ENCODE measurements at regions not wholly inside any gene's neighbourhood (a gene's known extent, or its start where the extent isn't known, plus 50 kb on each side); places are given as distances from the start of the nearest gene placed in this dataset.

GRCh38 chr18:4639628-4640310, 184.7 kb upstream of the DLGAP1 start:
- Histone ChIP-seq H3K27me3 (ENCODE audit: insufficient read depth, poor library complexity, severe bottlenecking) (no peaks in the 10 kb centered on the region), H3K27ac (ENCODE audit: poor library complexity, severe bottlenecking) (no peak overlapping the region), H3K4me3 (ENCODE audit: severe bottlenecking) (no peak overlapping the region), H3K4me1 (ENCODE audit: insufficient read depth, poor library complexity, severe bottlenecking) (no peaks in the 10 kb centered on the region), H3K36me3 (ENCODE audit: low read depth) (no peaks in the 10 kb centered on the region), H3K9me3 (ENCODE audit: severe bottlenecking) (no peaks in the 10 kb centered on the region)
- DNase-seq (ENCODE audit: low spot score) (no peak), ATAC-seq (ENCODE audit: low read depth) (no peak)
- TF ChIP-seq, protein P1, sequence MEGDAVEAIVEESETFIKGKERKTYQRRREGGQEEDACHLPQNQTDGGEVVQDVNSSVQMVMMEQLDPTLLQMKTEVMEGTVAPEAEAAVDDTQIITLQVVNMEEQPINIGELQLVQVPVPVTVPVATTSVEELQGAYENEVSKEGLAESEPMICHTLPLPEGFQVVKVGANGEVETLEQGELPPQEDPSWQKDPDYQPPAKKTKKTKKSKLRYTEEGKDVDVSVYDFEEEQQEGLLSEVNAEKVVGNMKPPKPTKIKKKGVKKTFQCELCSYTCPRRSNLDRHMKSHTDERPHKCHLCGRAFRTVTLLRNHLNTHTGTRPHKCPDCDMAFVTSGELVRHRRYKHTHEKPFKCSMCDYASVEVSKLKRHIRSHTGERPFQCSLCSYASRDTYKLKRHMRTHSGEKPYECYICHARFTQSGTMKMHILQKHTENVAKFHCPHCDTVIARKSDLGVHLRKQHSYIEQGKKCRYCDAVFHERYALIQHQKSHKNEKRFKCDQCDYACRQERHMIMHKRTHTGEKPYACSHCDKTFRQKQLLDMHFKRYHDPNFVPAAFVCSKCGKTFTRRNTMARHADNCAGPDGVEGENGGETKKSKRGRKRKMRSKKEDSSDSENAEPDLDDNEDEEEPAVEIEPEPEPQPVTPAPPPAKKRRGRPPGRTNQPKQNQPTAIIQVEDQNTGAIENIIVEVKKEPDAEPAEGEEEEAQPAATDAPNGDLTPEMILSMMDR (IDR thresholded peaks at IDR 0.05; ENCODE audit: poor library complexity, severe bottlenecking): no peak

DNA sequence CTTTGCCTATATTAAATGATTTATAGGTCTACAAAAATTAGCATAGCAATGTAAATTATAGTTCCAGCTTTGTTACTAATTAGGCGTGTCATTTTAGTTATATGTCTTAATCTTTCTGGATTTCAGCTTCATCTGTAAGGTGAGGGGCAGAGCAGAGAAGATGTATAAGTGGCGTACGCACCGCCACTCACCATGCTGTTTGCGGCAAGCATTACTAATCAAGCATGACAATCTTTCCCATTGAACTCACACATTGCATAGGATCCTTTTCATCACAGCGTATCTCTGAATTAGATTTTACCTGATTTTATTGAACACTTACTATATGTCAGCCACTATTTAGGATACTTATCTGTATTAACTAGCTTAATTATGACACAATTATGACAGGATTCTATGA, 183.6 kb upstream of the DLGAP1 start:
- no peaks in the 10 kb centered on the region for H3K27me3 ChIP-seq (ENCODE audit: insufficient read depth, poor library complexity, severe bottlenecking)
- H3K4me1 ChIP-seq (ENCODE audit: insufficient read depth, poor library complexity, severe bottlenecking): no peaks in the 10 kb centered on the region
- H3K9me3 ChIP-seq (ENCODE audit: severe bottlenecking): no peaks in the 10 kb centered on the region
- H3K36me3 ChIP-seq (ENCODE audit: low read depth): no peaks in the 10 kb centered on the region
- TF ChIP-seq, protein P1 (IDR thresholded peaks at IDR 0.05; ENCODE audit: poor library complexity, severe bottlenecking): no peak
- no peak overlapping the region for H3K4me3 ChIP-seq (ENCODE audit: severe bottlenecking)
- no peak for ATAC-seq (ENCODE audit: low read depth)
- DNase-seq (ENCODE audit: low spot score): no peak
- H3K27ac ChIP-seq (ENCODE audit: poor library complexity, severe bottlenecking): no peak overlapping the region

DNA sequence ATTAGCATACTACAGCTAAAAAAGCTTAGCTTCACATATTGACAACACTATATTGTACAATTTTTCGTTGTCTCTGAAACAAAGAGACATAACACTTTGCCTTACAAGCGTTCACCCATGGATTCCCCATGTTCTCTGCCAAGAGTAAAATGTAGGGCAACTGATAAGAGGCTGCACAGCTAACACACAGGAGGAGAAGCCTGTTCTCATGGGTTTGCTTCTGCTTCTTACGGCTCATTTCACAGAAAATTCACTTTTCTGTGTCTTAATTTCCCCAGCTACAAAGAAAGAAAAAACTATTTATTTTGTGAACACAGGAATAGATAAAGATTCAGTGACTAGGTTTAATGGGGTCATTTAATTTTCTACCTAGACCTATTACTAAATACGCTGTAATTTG, 182.8 kb upstream of the DLGAP1 start:
- DNase-seq (ENCODE audit: low spot score) (no peak), ATAC-seq (ENCODE audit: low read depth) (no peak)
- H3K4me1 ChIP-seq (ENCODE audit: insufficient read depth, poor library complexity, severe bottlenecking): no peaks in the 10 kb centered on the region
- H3K4me3 ChIP-seq (ENCODE audit: severe bottlenecking): no peak overlapping the region
- no peaks in the 10 kb centered on the region for H3K36me3 ChIP-seq (ENCODE audit: low read depth)
- H3K27ac ChIP-seq (ENCODE audit: poor library complexity, severe bottlenecking): no peak overlapping the region
- no peaks in the 10 kb centered on the region for H3K9me3 ChIP-seq (ENCODE audit: severe bottlenecking)
- H3K27me3 ChIP-seq (ENCODE audit: insufficient read depth, poor library complexity, severe bottlenecking): no peaks in the 10 kb centered on the region
- TF ChIP-seq, protein P1 (IDR thresholded peaks at IDR 0.05; ENCODE audit: poor library complexity, severe bottlenecking): no peak

- DNase-seq (ENCODE audit: low spot score): no peak
- H3K27ac ChIP-seq (ENCODE audit: poor library complexity, severe bottlenecking): no peak overlapping the region
- ATAC-seq (ENCODE audit: low read depth): no peak
- H3K27me3 ChIP-seq (ENCODE audit: insufficient read depth, poor library complexity, severe bottlenecking): no peaks in the 10 kb centered on the region
- no peaks in the 10 kb centered on the region for H3K4me1 ChIP-seq (ENCODE audit: insufficient read depth, poor library complexity, severe bottlenecking)
- TF ChIP-seq, protein P1 (IDR thresholded peaks at IDR 0.05; ENCODE audit: poor library complexity, severe bottlenecking): no peak
- H3K36me3 ChIP-seq (ENCODE audit: low read depth): no peaks in the 10 kb centered on the region
- H3K4me3 ChIP-seq (ENCODE audit: severe bottlenecking): no peak overlapping the region
- no peaks in the 10 kb centered on the region for H3K9me3 ChIP-seq (ENCODE audit: severe bottlenecking)
Measured at GRCh38 chr18:4636967-4637366, 181.9 kb upstream of the DLGAP1 start.

- TF ChIP-seq, protein P1 (IDR thresholded peaks at IDR 0.05; ENCODE audit: poor library complexity, severe bottlenecking): no peak
- Histone ChIP-seq H3K9me3 (ENCODE audit: severe bottlenecking) (no peaks in the 10 kb centered on the region), H3K27me3 (ENCODE audit: insufficient read depth, poor library complexity, severe bottlenecking) (no peaks in the 10 kb centered on the region), H3K4me1 (ENCODE audit: insufficient read depth, poor library complexity, severe bottlenecking) (no peaks in the 10 kb centered on the region), H3K36me3 (ENCODE audit: low read depth) (no peaks in the 10 kb centered on the region), H3K4me3 (ENCODE audit: severe bottlenecking) (no peak overlapping the region), H3K27ac (ENCODE audit: poor library complexity, severe bottlenecking) (no peak overlapping the region)
- ATAC-seq (ENCODE audit: low read depth) (no peak), DNase-seq (ENCODE audit: low spot score) (no peak)
Measured at GRCh38 chr18:4631239-4631638, 176.1 kb upstream of the DLGAP1 start.

Data from RWPE2 (cell line).